ENCODE measurements at regions not wholly inside any gene's neighbourhood (a gene's known extent, or its start where the extent isn't known, plus 50 kb on each side); places are given as distances from the start of the nearest gene placed in this dataset.

- TF ChIP-seq CTCF (IDR thresholded peaks at IDR 0.05) (no peak), POLR2A (IDR thresholded peaks at IDR 0.05) (no peak)
Observed at GRCh38 chr7:159195946-159196345, 51.3 kb upstream of the VIPR2 start.
